HepG2 (cell line): ENCODE measurements at regions not wholly inside any gene's neighbourhood (a gene's known extent, or its start where the extent isn't known, plus 50 kb on each side); places are given as distances from the start of the nearest gene placed in this dataset.
"Not testable (repeated sequence)": the region's sequence is repeated elsewhere in the genome, so short reads cannot be mapped to it uniquely, and the experiment has no call there.

Experiments used
- GABPA ChIP-seq, 2 experiments: IDR thresholded peaks; 2 replicates each; pipeline ENCODE4 v1.6.1; 2011 to 2016; ENCODE audit warnings: low read depth in 2 of 2, low read length in 1 of 2, missing biosample characterization in 1 of 2, missing genetic modification characterization in 1 of 2
- NR3C1 ChIP-seq: sonication (generic); formaldehyde crosslinking; IDR thresholded peaks from 2 replicates; pipeline ENCODE4 v1.4.0; 2020; ENCODE audit warnings: missing genetic modification reagents
- ZBTB34 ChIP-seq: sonication (generic); formaldehyde crosslinking; IDR thresholded peaks from 2 replicates; pipeline ENCODE4 v1.8.0; 2022; ENCODE audit warnings: mild to moderate bottlenecking, missing genetic modification reagents
- TF ChIP-seq, protein P1 (sequence below): sonication (generic); formaldehyde crosslinking; IDR thresholded peaks from 2 replicates; pipeline ENCODE4 v1.5.0; 2020; ENCODE audit warnings: mild to moderate bottlenecking, missing genetic modification reagents, moderate library complexity
- TF ChIP-seq, protein P2 (sequence below): sonication (generic); formaldehyde crosslinking; IDR thresholded peaks from 2 replicates; pipeline ENCODE4 v1.5.0; 2020; ENCODE audit warnings: mild to moderate bottlenecking, low read depth, missing genetic modification reagents, borderline replicate concordance

DNA sequence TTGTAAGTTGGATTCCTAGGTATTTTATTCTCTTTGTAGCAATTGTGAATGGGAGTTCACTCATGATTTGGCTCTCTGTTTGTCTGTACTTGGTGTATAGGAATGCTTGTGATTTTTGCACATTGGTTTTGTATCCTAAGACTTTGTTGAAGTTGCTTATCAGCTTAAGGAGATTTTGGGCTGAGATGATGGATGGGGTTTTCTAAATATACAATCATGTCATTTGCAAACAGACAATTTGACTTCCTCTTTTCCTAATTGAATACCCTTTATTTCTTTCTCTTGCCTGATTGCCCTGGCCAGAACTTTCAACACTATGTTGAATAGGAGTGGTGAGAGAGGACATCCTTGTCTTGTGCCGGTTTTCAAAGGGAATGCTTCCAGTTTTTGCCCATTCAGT is 391.8 kb downstream of the NPIPA7 start:
- TF ChIP-seq, protein P1, sequence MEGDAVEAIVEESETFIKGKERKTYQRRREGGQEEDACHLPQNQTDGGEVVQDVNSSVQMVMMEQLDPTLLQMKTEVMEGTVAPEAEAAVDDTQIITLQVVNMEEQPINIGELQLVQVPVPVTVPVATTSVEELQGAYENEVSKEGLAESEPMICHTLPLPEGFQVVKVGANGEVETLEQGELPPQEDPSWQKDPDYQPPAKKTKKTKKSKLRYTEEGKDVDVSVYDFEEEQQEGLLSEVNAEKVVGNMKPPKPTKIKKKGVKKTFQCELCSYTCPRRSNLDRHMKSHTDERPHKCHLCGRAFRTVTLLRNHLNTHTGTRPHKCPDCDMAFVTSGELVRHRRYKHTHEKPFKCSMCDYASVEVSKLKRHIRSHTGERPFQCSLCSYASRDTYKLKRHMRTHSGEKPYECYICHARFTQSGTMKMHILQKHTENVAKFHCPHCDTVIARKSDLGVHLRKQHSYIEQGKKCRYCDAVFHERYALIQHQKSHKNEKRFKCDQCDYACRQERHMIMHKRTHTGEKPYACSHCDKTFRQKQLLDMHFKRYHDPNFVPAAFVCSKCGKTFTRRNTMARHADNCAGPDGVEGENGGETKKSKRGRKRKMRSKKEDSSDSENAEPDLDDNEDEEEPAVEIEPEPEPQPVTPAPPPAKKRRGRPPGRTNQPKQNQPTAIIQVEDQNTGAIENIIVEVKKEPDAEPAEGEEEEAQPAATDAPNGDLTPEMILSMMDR (CRISPR knock-in tag), result not testable (repeated sequence)
- not testable (repeated sequence) for TF ChIP-seq GABPA (IDR thresholded peaks at IDR 0.05; ENCODE audit: low read depth, low read length); GABPA (CRISPR knock-in tag; IDR thresholded peaks at IDR 0.05; ENCODE audit: low read depth); ZBTB34; NR3C1 (CRISPR knock-in tag)
- TF ChIP-seq, protein P2, sequence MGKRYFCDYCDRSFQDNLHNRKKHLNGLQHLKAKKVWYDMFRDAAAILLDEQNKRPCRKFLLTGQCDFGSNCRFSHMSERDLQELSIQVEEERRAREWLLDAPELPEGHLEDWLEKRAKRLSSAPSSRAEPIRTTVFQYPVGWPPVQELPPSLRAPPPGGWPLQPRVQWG (CRISPR knock-in tag), result not testable (repeated sequence)
